Osteoblast (primary cell): ENCODE measurements at regions not wholly inside any gene's neighbourhood (a gene's known extent, or its start where the extent isn't known, plus 50 kb on each side); places are given as distances from the start of the nearest gene placed in this dataset.

ENCODE experiments used
- DNase-seq: peaks from one replicate; pipeline ENCODE4 v3.0.0; 2011; ENCODE audit warnings: low spot score, mixed read lengths; ENCODE audit not compliant: insufficient read length; ENCODE audit errors: missing footprints
- H2AFZ ChIP-seq: 2 replicates; pipeline ENCODE4 v1.6.0; 2011; ENCODE audit warnings: mild to moderate bottlenecking, low read length
- H3K27ac ChIP-seq: 2 replicates; pipeline ENCODE4 v1.5.1; 2011; ENCODE audit warnings: mild to moderate bottlenecking, low read depth, low read length, moderate library complexity
- H3K27me3 ChIP-seq: 2 replicates; pipeline ENCODE4 v1.6.0; 2012; ENCODE audit warnings: mild to moderate bottlenecking, control low read depth, inconsistent platforms, low read length, moderate library complexity; ENCODE audit not compliant: insufficient read depth
- H3K36me3 ChIP-seq: 2 replicates; pipeline ENCODE4 v1.5.1; 2011; ENCODE audit warnings: mild to moderate bottlenecking, low read length, control low read depth, moderate library complexity; ENCODE audit not compliant: insufficient read depth
- H3K4me1 ChIP-seq: 2 replicates; pipeline ENCODE4 v1.5.1; 2011; ENCODE audit warnings: mild to moderate bottlenecking, low read length, control low read depth, moderate library complexity; ENCODE audit not compliant: insufficient read depth
- H3K4me2 ChIP-seq: 2 replicates; pipeline ENCODE4 v1.6.0; 2011; ENCODE audit warnings: mild to moderate bottlenecking, low read length; ENCODE audit not compliant: insufficient read depth
- H3K4me3 ChIP-seq: fragments of 200-600 bp; sonication (generic); 3 replicates; pipeline ENCODE4 v1.5.1; 2012; ENCODE audit warnings: mild to moderate bottlenecking, low read length, inconsistent platforms; ENCODE audit not compliant: insufficient read depth
- H3K79me2 ChIP-seq: 2 replicates; pipeline ENCODE4 v1.6.0; 2012; ENCODE audit warnings: mild to moderate bottlenecking, low read length, control low read depth, inconsistent platforms; ENCODE audit not compliant: insufficient read depth
- H3K9me3 ChIP-seq: 2 replicates; pipeline ENCODE4 v1.5.1; 2011; ENCODE audit warnings: low read depth, low read length, control low read depth
- H4K20me1 ChIP-seq: 2 replicates; pipeline ENCODE4 v1.6.0; 2012; ENCODE audit warnings: mild to moderate bottlenecking, low read length, control low read depth; ENCODE audit not compliant: insufficient read depth
- TF ChIP-seq, protein P1 (sequence below): IDR thresholded peaks from 2 replicates; pipeline ENCODE4 v1.5.1; 2011; ENCODE audit warnings: mild to moderate bottlenecking, low read depth, low read length, moderate library complexity; ENCODE audit errors: extremely low read depth

DNA sequence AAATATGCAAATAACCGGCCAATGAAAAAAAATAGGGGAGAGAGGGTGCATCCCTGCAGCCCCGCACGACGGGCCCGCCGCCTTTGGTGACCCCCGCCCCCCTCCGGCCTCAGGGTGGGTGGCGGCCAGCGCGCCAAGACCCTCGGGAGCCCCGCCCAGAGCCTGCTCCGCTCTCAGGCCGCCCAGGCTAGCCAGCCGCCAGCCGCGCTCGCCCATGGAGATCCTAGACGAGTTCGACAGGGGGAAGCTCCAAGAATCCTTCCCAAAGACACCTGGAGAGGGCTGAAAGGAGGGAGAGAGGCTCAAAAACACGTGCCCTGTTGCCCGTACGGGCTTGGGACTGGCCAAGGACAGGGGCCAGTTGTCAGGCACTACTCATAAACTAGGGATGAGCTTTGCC lies 434.0 kb downstream of the NR2F2 start:
- H3K36me3 ChIP-seq, result no peaks in the 10 kb centered on the region
- H3K79me2 ChIP-seq, result no peaks in the 10 kb centered on the region
- TF ChIP-seq, protein P1, sequence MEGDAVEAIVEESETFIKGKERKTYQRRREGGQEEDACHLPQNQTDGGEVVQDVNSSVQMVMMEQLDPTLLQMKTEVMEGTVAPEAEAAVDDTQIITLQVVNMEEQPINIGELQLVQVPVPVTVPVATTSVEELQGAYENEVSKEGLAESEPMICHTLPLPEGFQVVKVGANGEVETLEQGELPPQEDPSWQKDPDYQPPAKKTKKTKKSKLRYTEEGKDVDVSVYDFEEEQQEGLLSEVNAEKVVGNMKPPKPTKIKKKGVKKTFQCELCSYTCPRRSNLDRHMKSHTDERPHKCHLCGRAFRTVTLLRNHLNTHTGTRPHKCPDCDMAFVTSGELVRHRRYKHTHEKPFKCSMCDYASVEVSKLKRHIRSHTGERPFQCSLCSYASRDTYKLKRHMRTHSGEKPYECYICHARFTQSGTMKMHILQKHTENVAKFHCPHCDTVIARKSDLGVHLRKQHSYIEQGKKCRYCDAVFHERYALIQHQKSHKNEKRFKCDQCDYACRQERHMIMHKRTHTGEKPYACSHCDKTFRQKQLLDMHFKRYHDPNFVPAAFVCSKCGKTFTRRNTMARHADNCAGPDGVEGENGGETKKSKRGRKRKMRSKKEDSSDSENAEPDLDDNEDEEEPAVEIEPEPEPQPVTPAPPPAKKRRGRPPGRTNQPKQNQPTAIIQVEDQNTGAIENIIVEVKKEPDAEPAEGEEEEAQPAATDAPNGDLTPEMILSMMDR, result no peak
- no peak overlapping the region for H2AFZ ChIP-seq
- no peak overlapping the region for H3K4me3 ChIP-seq
- no peak overlapping the region for H3K27ac ChIP-seq
- no peaks in the 10 kb centered on the region for H3K9me3 ChIP-seq
- no peak overlapping the region for H3K4me2 ChIP-seq
- no peak for DNase-seq
- H3K4me1 ChIP-seq, result no peaks in the 10 kb centered on the region
- H3K27me3 ChIP-seq, result no peaks in the 10 kb centered on the region
- no peaks in the 10 kb centered on the region for H4K20me1 ChIP-seq

DNA sequence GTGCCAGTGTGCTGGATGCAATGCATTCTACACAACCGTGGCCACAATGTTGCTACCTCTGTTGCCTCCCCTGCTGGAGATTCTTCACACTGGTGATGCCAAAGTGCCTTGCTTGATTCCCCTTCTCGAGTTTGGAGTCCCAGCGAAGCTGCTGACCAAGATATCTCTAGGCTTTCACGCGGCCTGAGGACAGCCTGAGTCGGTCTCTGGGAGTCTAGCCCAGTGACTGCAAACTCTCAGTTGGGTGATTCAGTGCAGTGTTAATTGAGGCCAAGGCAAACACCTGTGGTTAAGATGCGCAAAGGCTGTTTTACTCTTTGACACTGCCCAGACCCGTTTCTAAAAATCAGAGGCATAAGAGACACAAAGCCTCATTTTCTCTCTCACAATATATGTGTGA lies 434.4 kb downstream of the NR2F2 start:
- DNase-seq, result no peak
- H2AFZ ChIP-seq, result no peak overlapping the region
- no peak overlapping the region for H3K27ac ChIP-seq
- H3K4me2 ChIP-seq, result no peak overlapping the region
- H3K36me3 ChIP-seq, result no peaks in the 10 kb centered on the region
- H3K4me3 ChIP-seq, result no peak overlapping the region
- no peaks in the 10 kb centered on the region for H4K20me1 ChIP-seq
- no peaks in the 10 kb centered on the region for H3K79me2 ChIP-seq
- TF ChIP-seq, protein P1, result no peak
- no peaks in the 10 kb centered on the region for H3K27me3 ChIP-seq
- no peaks in the 10 kb centered on the region for H3K4me1 ChIP-seq
- no peaks in the 10 kb centered on the region for H3K9me3 ChIP-seq

DNA sequence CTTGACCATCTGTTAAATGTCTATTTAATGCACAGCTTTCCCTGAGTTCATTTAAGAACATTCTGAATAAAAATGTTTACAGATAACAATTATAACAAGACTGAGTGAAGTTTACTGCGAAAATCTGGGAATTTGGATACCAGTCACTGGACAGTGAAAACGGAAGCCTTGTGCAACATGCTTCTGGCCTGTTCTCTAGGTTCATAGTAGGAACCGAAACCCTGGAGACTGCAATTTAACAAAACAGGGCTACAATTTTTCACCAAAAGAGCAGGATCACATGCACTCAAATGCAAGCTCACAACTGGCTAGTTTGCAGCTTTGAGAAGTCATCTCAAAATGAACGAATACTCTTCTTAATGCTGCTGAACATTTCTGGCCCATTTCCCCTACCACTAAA lies 435.9 kb downstream of the NR2F2 start:
- no peaks in the 10 kb centered on the region for H3K79me2 ChIP-seq
- no peak overlapping the region for H3K4me3 ChIP-seq
- no peaks in the 10 kb centered on the region for H3K9me3 ChIP-seq
- no peaks in the 10 kb centered on the region for H3K36me3 ChIP-seq
- H4K20me1 ChIP-seq, result no peaks in the 10 kb centered on the region
- TF ChIP-seq, protein P1, result no peak
- no peak overlapping the region for H3K27ac ChIP-seq
- H3K27me3 ChIP-seq, result no peaks in the 10 kb centered on the region
- no peaks in the 10 kb centered on the region for H3K4me1 ChIP-seq
- no peak overlapping the region for H2AFZ ChIP-seq
- no peak overlapping the region for H3K4me2 ChIP-seq
- no peak for DNase-seq

DNA sequence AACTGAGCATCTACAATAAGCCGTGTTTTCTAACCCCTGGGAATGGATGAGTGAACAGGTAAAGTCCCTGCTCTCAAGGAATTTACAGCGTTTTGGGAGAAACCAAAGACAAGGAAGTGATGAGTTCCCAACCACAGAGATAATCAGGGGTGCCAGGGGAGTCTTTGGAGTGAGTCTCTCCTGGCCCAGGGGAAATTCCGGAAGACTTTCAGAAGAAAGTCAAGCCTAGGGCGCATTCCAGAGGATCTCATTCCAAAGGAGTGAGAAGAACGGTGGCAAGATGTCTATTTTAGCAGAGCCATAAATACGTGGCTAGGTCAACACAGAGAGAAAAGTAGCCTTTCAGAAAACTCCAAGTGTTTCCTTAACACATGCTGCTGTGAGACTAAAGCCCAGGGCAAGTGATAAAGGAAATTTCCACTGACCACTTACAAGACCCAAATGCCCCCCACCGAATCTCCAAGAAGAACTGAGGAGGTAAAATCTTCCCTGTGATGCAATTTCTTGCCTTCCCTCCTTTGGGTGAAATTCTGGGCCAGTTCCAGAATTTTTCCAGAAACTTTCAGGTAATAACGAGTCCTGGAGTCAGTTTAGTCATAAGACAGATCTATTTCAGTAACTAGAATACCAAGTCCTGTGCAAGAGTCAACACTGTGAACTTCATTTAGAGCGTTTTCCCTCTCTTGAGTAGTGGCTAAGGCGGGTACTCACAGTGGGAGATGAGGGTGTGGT lies 437.4 kb downstream of the NR2F2 start:
- no peak overlapping the region for H3K27ac ChIP-seq
- H3K27me3 ChIP-seq, result no peaks in the 10 kb centered on the region
- H3K4me1 ChIP-seq, result no peaks in the 10 kb centered on the region
- H4K20me1 ChIP-seq, result no peaks in the 10 kb centered on the region
- H3K4me3 ChIP-seq, result no peak overlapping the region
- H3K36me3 ChIP-seq, result no peaks in the 10 kb centered on the region
- TF ChIP-seq, protein P1, result no peak
- no peak for DNase-seq
- no peak overlapping the region for H2AFZ ChIP-seq
- no peak overlapping the region for H3K4me2 ChIP-seq
- H3K9me3 ChIP-seq, result no peaks in the 10 kb centered on the region
- H3K79me2 ChIP-seq, result no peaks in the 10 kb centered on the region
